Neuron (in vitro differentiated cells): ENCODE measurements at regions not wholly inside any gene's neighbourhood (a gene's known extent, or its start where the extent isn't known, plus 50 kb on each side); places are given as distances from the start of the nearest gene placed in this dataset.

Source experiments
- H2AFZ ChIP-seq: one replicate; pipeline ENCODE4 v1.6.1; 2013; ENCODE audit warnings: low read depth, mild to moderate bottlenecking, inconsistent platforms, low read length, moderate library complexity
- H3K27me3 ChIP-seq: one replicate; pipeline ENCODE4 v1.6.1; 2013; ENCODE audit warnings: low read length; ENCODE audit not compliant: insufficient read depth
- H3K36me3 ChIP-seq: one replicate; pipeline ENCODE4 v1.6.1; 2013; ENCODE audit warnings: low read length; ENCODE audit not compliant: insufficient read depth
- H3K4me1 ChIP-seq: one replicate; pipeline ENCODE4 v1.6.1; 2013; ENCODE audit warnings: low read length; ENCODE audit not compliant: insufficient read depth
- H3K4me3 ChIP-seq: 2 replicates; pipeline ENCODE4 v1.5.1; 2013; ENCODE audit warnings: mild to moderate bottlenecking, low read length, moderate library complexity
- H3K9me3 ChIP-seq: one replicate; pipeline ENCODE4 v1.6.1; 2013; ENCODE audit warnings: low read length

DNA sequence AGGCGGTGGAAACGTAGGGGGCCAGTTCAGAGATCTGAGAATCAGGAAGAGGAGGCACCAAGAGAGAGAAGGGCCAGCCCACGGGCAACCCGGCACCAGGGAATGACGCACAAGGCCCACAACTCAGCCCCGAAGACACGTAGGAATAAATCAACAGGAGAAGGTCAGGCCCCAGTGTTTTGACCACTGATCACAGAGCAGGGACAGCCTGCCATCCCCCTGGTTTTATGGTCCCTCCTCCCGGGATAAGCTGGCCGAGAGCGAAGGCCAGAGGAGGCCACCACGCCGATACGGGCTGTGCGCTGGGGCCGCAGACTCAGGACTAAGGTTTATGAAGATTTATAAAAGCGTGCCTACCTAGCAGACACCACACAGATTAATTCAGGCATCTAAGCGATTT lies 341.4 kb downstream of the ZNF516 start:
- H3K4me3 ChIP-seq, result no peak overlapping the region
- no peaks in the 10 kb centered on the region for H3K4me1 ChIP-seq
- H3K27me3 ChIP-seq, result no peaks in the 10 kb centered on the region
- H3K36me3 ChIP-seq, result no peaks in the 10 kb centered on the region
- H3K9me3 ChIP-seq, result no peaks in the 10 kb centered on the region
- no peak overlapping the region for H2AFZ ChIP-seq

DNA sequence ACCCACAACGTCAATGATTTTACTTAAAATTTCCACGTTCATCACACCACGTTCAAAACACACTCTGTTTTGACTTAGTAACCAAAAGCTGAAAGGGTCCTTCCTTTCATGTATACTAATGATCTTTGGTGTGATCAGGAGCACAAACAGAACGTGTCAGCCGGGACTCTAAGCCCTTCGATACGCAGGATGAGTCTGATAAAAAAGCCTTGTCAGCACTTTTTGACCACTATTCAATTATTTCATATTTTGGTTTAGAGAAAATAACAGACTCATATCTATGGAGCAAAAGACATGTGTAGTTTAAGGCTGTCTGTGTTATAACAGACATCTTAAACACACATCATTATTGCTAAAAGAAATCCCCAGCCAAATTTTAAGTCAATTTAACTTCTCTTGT lies 345.3 kb downstream of the ZNF516 start:
- Histone ChIP-seq H3K27me3 (no peaks in the 10 kb centered on the region), H3K36me3 (no peaks in the 10 kb centered on the region), H3K4me1 (no peaks in the 10 kb centered on the region), H3K4me3 (no peak overlapping the region), H2AFZ (no peak overlapping the region), H3K9me3 (no peaks in the 10 kb centered on the region)

DNA sequence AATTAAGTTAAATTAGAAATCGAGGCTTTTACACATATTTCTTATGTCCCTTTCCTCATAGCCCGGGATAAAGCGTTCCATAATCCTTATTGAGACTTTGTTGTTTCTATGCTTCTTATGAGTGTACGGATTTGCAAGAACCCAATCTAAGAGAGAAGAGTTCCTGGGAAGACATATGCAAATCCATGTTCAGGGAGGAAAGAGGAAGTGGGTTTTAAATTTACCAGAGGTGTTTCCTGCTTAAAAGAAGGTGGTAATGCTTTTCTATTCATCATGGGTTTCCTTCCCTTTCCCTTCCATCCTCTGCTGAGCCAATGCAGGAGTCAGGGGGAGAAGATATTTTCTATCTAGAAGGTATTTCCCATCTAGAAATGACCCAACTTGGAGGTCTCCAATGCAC lies 345.8 kb downstream of the ZNF516 start:
- H3K36me3 ChIP-seq, result no peaks in the 10 kb centered on the region
- H3K9me3 ChIP-seq, result no peaks in the 10 kb centered on the region
- H3K4me3 ChIP-seq, result no peak overlapping the region
- no peaks in the 10 kb centered on the region for H3K4me1 ChIP-seq
- H2AFZ ChIP-seq, result no peak overlapping the region
- no peaks in the 10 kb centered on the region for H3K27me3 ChIP-seq

GRCh38 chr18:76145521-76146376 lies 349.3 kb downstream of the ZNF516 start:
- no peak overlapping the region for H3K4me3 ChIP-seq
- peaks cover 3% of the 10 kb centered on the region for H3K27me3 ChIP-seq
- no peaks in the 10 kb centered on the region for H3K4me1 ChIP-seq
- H3K9me3 ChIP-seq, result no peaks in the 10 kb centered on the region
- no peaks in the 10 kb centered on the region for H3K36me3 ChIP-seq
- H2AFZ ChIP-seq, result no peak overlapping the region

- Histone ChIP-seq H3K4me1 (no peaks in the 10 kb centered on the region), H3K9me3 (no peaks in the 10 kb centered on the region), H2AFZ (no peak overlapping the region), H3K36me3 (no peaks in the 10 kb centered on the region), H3K4me3 (no peak overlapping the region), H3K27me3 (peaks cover 3% of the 10 kb centered on the region)
Observed at GRCh38 chr18:76144844-76145243, 350.2 kb downstream of the ZNF516 start.

- H3K9me3 ChIP-seq, result no peaks in the 10 kb centered on the region
- H3K27me3 ChIP-seq, result peaks cover 3% of the 10 kb centered on the region
- no peaks in the 10 kb centered on the region for H3K36me3 ChIP-seq
- H2AFZ ChIP-seq, result no peak overlapping the region
- no peak overlapping the region for H3K4me3 ChIP-seq
- H3K4me1 ChIP-seq, result no peaks in the 10 kb centered on the region
Observed at GRCh38 chr18:76142611-76143010, 352.4 kb downstream of the ZNF516 start.

DNA sequence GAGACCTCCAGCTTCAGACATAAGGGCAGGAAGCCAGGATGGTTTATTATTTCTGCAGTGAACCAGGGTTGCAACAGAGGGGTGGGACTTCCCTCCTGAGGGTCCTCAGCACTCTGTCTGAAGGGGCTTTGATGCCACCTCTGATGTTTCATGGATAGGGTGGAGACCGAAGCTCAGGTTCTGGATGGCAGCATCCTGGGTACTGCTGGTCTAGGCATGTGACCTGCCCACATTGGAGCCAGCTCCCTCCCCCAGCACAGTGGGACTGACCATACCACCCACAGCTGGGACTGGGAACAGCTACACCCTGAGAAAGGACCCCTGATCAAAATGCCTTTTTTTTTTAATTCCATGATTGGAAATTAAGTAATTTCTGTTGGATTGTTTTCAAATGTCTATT lies 355.2 kb downstream of the ZNF516 start:
- H3K4me1 ChIP-seq, result no peaks in the 10 kb centered on the region
- no peak overlapping the region for H2AFZ ChIP-seq
- H3K27me3 ChIP-seq, result peaks cover 3% of the 10 kb centered on the region
- no peaks in the 10 kb centered on the region for H3K9me3 ChIP-seq
- no peak overlapping the region for H3K4me3 ChIP-seq
- no peaks in the 10 kb centered on the region for H3K36me3 ChIP-seq

DNA sequence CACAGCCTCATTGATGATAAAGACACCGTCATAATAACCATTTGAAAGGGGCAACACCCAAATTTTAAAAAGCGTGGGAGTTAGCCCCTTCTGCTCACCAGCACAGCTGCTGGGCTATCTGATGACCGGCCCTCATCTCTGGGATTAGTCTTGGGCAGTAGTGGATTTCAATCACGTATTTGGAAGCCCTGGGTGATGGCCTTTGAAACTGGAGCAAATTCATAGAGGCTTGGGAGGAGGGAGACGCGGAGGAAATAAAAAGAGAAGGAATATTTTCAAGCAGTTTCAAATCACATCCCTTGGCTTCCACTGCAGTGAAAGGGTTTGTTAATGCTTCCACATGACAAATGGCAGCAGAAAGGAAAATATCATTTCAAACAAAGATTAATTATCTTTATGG lies 357.8 kb downstream of the ZNF516 start:
- H3K4me1 ChIP-seq, result no peaks in the 10 kb centered on the region
- H3K9me3 ChIP-seq, result no peaks in the 10 kb centered on the region
- H3K27me3 ChIP-seq, result no peaks in the 10 kb centered on the region
- no peaks in the 10 kb centered on the region for H3K36me3 ChIP-seq
- no peak overlapping the region for H2AFZ ChIP-seq
- no peak overlapping the region for H3K4me3 ChIP-seq

- no peaks in the 10 kb centered on the region for H3K4me1 ChIP-seq
- H3K27me3 ChIP-seq, result no peaks in the 10 kb centered on the region
- no peaks in the 10 kb centered on the region for H3K9me3 ChIP-seq
- no peak overlapping the region for H3K4me3 ChIP-seq
- H3K36me3 ChIP-seq, result no peaks in the 10 kb centered on the region
- H2AFZ ChIP-seq, result no peak overlapping the region
Observed at GRCh38 chr18:76136701-76137100, 358.3 kb downstream of the ZNF516 start.

DNA sequence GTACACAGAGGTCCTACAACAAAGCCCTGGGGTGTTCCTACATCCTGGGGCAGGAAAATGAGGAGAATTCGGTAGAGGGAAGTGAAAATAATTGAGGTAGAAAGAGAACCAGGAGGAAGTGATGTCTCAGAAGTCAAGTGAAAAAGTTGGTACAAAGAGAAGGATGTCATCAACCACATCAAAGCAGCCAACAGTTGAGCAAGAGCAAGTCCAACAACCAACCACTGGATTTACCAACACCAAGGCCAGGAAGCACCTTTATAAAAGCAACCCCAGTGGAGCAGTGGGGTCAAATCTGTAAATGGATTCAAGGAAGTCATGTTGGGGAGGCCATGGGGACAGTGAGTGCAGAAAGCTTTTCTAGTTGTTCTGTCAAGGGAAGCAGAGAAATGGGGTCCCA lies 360.4 kb downstream of the ZNF516 start:
- Histone ChIP-seq H3K4me1 (no peaks in the 10 kb centered on the region), H2AFZ (no peak overlapping the region), H3K4me3 (no peak overlapping the region), H3K27me3 (no peaks in the 10 kb centered on the region), H3K9me3 (no peaks in the 10 kb centered on the region), H3K36me3 (no peaks in the 10 kb centered on the region)

DNA sequence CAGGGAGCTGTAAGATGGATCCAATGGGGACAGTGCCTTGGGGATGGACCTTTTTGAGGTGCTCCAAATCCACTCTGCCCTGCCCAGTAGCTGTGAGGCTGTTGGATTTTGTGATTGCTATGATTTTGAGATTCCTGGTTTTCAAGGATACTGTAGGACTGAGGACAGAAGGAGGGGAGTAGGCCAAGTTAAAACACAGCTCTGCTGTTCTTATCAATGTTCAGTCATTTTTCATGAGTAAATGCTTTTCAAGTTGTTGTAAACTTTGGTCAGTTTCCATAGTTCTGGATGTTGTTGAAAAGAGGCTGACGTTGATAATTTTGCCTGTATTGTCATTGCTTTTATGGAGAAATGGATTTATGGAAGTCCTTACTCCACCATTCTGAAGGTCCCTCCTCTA lies 361.2 kb downstream of the ZNF516 start:
- Histone ChIP-seq H2AFZ (no peak overlapping the region), H3K36me3 (no peaks in the 10 kb centered on the region), H3K27me3 (no peaks in the 10 kb centered on the region), H3K4me1 (no peaks in the 10 kb centered on the region), H3K9me3 (no peaks in the 10 kb centered on the region), H3K4me3 (no peak overlapping the region)

DNA sequence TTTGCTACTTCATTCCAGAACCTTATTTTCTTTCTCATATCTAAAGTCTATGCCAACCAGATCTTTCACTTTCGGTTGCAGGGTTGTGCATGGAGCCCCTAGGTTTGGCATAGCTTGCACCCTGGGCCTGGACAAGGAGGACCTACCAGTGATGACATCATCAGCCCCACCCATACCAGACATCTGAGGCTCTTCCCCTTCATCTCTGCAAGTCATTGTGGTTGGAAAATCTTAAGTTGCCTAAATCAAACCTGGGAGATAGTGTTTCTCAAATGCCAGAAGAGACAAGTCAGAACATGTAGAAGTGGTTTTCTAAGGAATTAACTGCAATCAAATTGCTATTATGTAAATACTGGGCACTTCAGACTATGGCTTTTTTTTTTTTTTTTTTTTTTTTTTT lies 363.3 kb downstream of the ZNF516 start:
- Histone ChIP-seq H3K4me3 (no peak overlapping the region), H3K4me1 (no peaks in the 10 kb centered on the region), H2AFZ (no peak overlapping the region), H3K9me3 (no peaks in the 10 kb centered on the region), H3K36me3 (no peaks in the 10 kb centered on the region), H3K27me3 (no peaks in the 10 kb centered on the region)

- H3K27me3 ChIP-seq, result no peaks in the 10 kb centered on the region
- H3K4me3 ChIP-seq, result no peak overlapping the region
- no peak overlapping the region for H2AFZ ChIP-seq
- H3K4me1 ChIP-seq, result no peaks in the 10 kb centered on the region
- no peaks in the 10 kb centered on the region for H3K36me3 ChIP-seq
- no peaks in the 10 kb centered on the region for H3K9me3 ChIP-seq
Observed at GRCh38 chr18:76130845-76131244, 364.2 kb downstream of the ZNF516 start.

DNA sequence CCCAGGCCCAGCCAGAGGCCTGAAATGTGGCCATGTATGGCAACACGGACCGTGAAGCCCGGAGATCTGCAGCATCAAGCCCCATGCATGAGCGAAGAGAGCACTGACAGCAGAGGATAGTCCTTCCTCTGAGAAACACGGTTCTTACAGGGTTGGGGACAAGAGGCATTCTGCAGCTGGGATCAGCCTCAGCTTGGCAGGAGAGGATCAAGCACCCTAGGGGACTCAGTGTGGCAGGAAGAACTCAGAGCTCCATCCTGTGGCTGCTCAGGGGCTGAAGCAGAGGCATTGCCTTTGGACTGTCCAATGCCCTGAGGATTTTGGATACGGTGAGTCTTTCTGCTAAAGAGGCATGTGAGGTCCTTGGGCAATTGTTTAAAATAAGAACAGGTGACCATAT lies 368.7 kb downstream of the ZNF516 start:
- no peaks in the 10 kb centered on the region for H3K9me3 ChIP-seq
- no peaks in the 10 kb centered on the region for H3K36me3 ChIP-seq
- H3K27me3 ChIP-seq, result no peaks in the 10 kb centered on the region
- H2AFZ ChIP-seq, result no peak overlapping the region
- no peaks in the 10 kb centered on the region for H3K4me1 ChIP-seq
- no peak overlapping the region for H3K4me3 ChIP-seq
